GM21360 (cell line): ENCODE measurements at regions not wholly inside any gene's neighbourhood (a gene's known extent, or its start where the extent isn't known, plus 50 kb on each side); places are given as distances from the start of the nearest gene placed in this dataset.

Source experiments
- ATAC-seq: cut with Tn5 transposase; IDR thresholded peaks from one replicate; pipeline ENCODE4 v1.9.1; 2021; ENCODE audit warnings: mild to moderate bottlenecking, moderate library complexity; ENCODE audit not compliant: unreplicated experiment

DNA sequence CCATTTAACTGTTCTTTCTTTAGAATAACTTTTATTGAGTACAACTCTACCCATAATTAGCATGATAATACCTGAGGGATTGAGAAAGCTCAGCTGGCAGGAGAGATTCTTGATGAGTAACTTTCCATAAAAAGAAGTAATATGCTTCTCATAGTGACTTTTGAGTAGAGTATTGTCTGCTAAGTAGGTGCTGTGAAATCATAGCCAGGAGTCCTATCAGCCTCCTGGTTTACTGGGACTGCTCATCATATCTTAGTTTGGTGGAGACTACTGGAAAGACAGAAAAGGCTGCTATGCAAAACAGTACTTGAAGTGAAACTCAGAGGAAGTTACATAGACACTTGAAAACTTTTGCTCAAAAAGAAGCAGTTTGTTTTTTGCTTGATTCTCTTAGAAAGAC, 113.3 kb upstream of the ATP2B1 start:
- peak; percentile 60 for ATAC-seq

- no peak for ATAC-seq
These were observed 109.0 kb upstream of the ATP2B1 start for GRCh38 chr12:89817501-89818226.

DNA sequence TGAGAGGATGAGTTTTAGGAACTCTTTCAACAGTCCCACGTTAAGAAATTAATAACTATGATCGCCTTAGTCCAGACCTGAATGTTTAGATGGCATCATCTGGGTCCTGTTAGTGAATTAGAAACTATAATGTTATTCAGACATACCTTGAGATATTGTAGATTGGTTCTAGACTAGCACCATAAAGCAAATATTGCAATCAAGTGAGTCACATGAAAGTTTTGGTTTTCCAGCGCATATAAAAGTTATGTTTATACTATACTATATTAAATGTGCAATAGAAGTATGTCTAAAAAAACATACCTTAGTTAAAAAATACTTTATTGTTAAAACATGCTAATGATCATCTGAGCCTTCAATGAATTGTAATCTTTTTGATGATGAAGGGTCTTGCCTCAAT, 106.6 kb upstream of the ATP2B1 start:
- no peak for ATAC-seq

GRCh38 chr12:89803412-89803811, 94.8 kb upstream of the ATP2B1 start:
- ATAC-seq: no peak

- no peak for ATAC-seq
These were observed 92.6 kb upstream of the ATP2B1 start for GRCh38 chr12:89801284-89801683.

GRCh38 chr12:89800435-89800834, 91.8 kb upstream of the ATP2B1 start:
- no peak for ATAC-seq

DNA sequence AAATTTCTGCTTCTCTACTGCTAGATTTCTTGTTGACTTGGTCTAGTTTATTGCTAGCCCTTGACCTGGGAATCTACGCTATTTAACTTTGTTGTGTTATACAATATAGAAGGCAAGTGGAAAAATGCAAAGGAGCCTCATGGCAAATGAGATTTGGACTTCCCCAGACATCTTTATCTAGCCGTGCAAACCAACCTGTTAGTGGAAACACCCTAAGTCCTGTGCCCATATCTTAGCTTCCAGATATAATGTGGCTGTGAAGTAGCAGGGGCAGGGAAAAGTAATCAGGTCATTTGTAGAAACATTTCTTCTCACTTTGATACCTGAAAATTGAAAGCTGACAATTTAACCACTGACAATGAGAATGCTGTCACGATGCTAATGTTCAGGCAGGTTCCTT, 90.7 kb upstream of the ATP2B1 start:
- ATAC-seq: no peak

GRCh38 chr12:89797436-89797835, 88.8 kb upstream of the ATP2B1 start:
- no peak for ATAC-seq

DNA sequence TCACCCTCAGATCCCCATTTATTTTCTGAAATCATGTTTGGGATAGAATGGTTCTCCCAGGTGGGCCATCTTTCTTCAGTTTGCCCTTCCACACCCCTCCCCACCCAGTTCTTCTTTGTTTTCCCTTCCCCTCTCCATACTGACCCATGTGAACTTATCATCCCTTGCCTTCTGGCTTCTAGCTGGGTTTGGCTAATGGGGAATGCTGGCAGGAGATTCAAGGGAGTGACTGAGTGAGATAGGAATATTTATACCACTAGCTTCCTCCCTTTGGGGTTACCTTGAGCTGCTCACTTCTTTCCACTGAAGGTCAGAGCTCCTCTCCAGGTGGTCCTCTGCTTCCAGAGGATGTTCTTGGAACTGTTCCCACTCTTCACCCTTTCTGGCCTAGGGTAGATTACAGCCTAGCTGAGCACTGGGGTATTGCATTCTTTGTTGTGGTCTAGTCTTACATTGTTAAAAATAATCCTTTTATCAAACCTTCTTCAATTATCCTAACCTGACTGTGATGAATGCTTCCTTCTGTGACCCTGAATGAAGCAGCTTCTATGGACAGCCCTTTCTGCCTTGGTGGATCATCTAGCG, 88.3 kb upstream of the ATP2B1 start:
- ATAC-seq: no peak

DNA sequence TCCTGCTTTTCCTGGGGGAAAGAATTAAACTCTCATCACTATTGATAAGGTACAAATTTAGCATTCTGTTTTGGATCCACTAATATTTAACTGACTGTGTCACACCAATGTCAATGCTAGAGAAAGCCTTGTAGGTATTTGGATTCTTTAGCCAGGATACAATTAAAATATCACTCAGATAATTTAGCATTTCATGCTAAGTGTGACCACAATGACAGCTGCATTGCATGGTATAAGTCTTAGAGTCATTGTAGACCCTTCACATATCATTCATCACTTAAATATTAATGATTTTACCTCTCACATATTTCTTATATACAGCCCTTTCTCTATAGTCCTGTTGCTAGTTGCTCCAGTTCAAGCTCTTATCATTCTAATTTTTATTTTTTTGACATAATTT, 85.3 kb upstream of the ATP2B1 start:
- no peak for ATAC-seq

- ATAC-seq: no peak
These were observed 82.6 kb upstream of the ATP2B1 start for GRCh38 chr12:89791286-89791685.

DNA sequence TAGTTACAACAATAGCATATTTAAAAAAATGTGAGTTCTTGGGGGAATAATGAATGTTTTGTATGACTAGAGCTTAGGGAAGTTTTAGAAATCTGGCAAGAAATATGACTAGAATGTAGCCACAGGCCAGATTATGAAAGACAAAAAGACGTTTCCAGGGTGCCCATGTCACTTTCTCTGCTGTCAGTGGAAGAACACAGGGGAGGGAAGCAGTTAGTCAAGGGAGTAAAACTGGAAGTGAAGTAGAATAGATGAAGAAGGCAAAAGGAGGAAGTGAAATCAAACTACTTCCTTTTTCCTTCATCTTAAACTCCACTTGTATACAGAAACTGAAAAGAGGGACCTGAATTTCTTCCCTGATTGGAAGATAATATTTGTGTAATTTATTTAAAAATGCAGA, 81.2 kb upstream of the ATP2B1 start:
- ATAC-seq: peak; percentile 85

DNA sequence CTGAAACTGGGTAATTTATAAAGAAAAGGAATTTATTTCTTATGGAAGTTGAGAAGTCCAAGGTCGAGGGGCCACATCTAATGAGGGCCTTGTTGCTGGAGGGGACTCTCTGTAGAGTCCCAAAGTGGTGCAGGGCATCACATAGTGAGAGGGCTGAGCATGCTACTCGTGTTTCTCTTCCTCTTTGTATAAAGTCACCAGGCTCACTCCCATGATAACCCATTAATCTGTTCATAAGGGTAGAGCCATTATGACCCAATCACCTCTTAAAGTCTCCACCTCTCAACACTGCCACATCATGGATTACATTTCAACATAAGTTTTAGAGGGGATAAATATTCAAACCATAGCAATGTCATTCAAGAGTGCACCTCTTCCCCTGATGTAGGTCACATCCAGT, 79.1 kb upstream of the ATP2B1 start:
- no peak for ATAC-seq

DNA sequence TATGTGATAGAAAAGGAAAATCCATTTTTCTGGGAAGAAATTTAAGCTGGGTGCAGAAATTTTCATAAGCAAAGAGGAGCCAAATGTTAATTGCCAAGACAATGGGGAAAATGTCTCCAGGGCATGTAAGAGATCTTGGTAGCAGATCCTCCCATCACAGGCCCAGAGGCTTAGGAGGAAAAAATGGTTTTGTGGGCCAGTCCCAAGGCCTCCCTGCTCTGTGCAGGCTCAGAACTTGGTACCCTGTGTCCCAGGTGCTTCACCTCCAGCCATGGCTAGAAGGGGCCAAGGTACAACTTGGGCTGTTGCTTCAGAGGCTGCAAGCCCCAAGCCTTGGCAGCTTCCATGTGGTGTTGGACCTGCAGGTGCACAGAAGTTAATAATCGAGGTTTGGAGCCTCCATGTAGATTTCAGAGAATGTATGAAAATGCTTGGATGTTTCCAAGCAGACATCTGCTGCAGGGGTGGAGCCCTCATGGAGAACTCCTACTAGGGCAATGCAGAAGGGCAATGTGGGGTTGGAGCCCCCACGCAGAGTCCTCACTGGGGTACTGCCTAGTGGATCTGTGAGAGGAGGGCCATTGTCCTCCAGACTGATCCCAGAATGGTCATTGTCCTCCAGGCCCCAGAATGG, 77.7 kb upstream of the ATP2B1 start:
- no peak for ATAC-seq

DNA sequence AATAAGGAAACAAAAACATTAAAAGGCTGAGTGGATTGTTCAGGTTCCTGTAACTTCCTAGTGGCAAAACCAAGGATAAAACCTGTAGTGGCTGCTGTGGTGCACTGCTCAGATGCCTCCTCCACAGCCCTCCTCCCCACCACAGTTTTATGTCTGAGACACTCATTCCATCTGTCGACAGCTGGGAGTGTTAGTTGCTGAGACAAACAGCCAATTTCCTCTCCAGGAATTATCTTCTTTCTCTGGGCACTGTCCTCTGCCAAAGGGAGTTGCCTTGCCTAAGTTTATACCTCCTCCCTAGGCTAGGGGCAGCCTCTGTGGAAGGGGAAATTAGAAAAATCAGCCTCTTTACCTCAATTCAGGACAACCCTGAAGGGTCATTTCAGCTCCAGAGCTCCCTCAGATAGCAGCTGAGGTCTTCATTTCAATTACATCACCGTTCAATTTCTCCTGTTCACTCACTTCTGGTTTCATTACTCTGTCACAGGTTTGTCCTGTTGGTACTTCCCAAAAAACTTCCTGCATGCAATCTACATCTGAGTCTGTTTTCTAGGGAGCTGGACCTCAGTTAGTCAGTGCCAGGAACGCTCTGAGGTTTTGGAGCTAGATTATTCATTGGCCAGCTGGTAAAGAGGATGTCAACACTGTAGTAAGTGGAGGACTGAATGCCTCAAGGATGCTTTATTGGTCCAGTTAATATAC, 74.9 kb upstream of the ATP2B1 start:
- ATAC-seq: no peak

DNA sequence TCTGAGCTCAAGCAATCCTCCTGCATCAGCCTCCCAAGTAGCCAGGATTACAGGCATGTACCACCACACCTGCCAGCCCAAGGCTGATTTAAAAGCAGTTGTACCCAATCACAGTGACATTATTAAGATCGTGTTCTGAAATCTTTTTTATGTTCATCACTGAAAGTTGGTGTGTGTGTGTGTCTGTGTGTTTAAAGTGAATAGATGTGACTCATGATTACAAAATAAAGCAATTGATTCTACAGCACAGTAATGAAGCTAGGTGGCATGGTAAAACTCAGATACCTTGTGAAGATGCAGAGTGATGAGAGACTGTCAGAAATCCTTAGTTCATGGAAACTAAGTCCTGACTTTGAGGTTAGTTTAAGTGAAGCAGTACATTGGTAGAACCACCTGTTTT, 74.2 kb upstream of the ATP2B1 start:
- no peak for ATAC-seq

- ATAC-seq: no peak
These were observed 73.4 kb upstream of the ATP2B1 start for GRCh38 chr12:89781946-89782550.

- no peak for ATAC-seq
These were observed 72.5 kb upstream of the ATP2B1 start for GRCh38 chr12:89781156-89781555.

- ATAC-seq: no peak
These were observed 70.5 kb upstream of the ATP2B1 start for GRCh38 chr12:89779090-89779489.

DNA sequence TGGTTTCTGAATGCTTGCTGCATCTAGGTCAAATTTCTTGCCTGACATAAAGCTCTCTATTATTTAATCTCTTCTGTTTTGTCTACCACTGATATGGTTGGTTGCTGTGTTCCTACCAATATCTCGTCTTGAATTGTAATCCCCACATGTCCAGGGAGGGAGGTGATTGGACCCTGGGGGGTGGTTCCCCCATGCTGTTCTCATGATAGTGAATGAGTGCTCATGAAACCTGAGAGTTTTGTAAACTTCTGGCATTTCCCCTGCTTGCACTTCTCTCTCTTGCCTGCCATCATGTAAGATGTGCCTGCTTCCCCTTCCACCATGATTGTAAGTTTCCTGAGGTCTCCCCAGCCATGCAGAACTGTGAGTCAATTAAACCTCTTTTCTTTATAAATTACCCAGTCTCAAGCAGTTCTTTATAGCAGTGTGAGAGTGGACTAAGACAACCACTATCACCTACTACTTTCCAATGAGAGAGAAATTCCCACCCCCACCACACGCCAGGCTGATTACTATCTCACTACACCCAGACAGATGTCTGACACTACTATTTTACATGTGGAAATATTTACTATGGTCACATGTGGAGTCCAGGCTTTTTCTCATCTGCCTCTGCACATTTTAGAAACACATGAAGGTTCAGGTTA, 69.2 kb upstream of the ATP2B1 start:
- ATAC-seq: no peak

DNA sequence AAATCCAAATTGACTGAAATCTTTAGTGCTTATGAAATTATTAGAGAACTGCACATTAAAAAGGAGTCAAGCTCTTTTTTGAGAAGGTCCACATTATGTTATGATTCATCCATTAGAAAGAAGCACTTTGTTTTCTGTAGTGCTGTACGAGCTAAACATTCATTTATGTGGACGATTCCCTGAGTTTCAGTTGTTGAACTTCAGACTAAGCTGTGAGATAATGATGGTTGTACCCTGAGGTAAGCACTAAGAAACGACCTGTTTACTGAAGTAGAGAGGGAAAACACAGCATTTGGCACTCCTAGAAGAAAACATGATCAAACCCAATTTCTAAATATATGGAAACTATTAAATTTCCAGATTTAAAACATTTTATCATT, 67.3 kb upstream of the ATP2B1 start:
- no peak for ATAC-seq
